ENCODE measurements at regions not wholly inside any gene's neighbourhood (a gene's known extent, or its start where the extent isn't known, plus 50 kb on each side); places are given as distances from the start of the nearest gene placed in this dataset.

GRCh38 chr2:116918574-116918973, 895.9 kb upstream of the DDX18 start:
- H3K4me2 ChIP-seq (ENCODE audit: low read depth, low read length, poor library complexity, severe bottlenecking): no peak overlapping the region
- H4K20me1 ChIP-seq (ENCODE audit: low read depth, low read length): no peaks in the 10 kb centered on the region
- TF ChIP-seq EZH2phosphoT487 (conservative IDR thresholded peaks at IDR 0.05; ENCODE audit: low read length): no peak
- TF ChIP-seq CTCF (IDR thresholded peaks at IDR 0.05; ENCODE audit: insufficient read depth, low read length, poor library complexity, severe bottlenecking): no peak
- H3K4me3 ChIP-seq (ENCODE audit: insufficient read depth, low read length, poor library complexity, severe bottlenecking): no peak overlapping the region
- no peak overlapping the region for H3K9ac ChIP-seq (ENCODE audit: low read length)
- no peaks in the 10 kb centered on the region for H3K27me3 ChIP-seq (ENCODE audit: low read length)
- no peaks in the 10 kb centered on the region for H3K9me3 ChIP-seq (ENCODE audit: insufficient read depth, low read length)
- no peak overlapping the region for H2AFZ ChIP-seq (ENCODE audit: low read depth, low read length, severe bottlenecking)
- H3F3A ChIP-seq (ENCODE audit: insufficient read depth): no peaks in the 10 kb centered on the region
- H3K79me2 ChIP-seq (ENCODE audit: insufficient read depth, low read length): no peaks in the 10 kb centered on the region
- H3K27ac ChIP-seq (ENCODE audit: low read depth, low read length): no peak overlapping the region
- H3K36me3 ChIP-seq (ENCODE audit: low read length): no peaks in the 10 kb centered on the region
- no peaks in the 10 kb centered on the region for H3K9me2 ChIP-seq (replicated peaks; ENCODE audit: insufficient read depth, low read length)

GRCh38 chr2:116922414-116922813, 892.1 kb upstream of the DDX18 start:
- no peaks in the 10 kb centered on the region for H4K20me1 ChIP-seq (ENCODE audit: low read depth, low read length)
- no peaks in the 10 kb centered on the region for H3K9me3 ChIP-seq (ENCODE audit: insufficient read depth, low read length)
- no peaks in the 10 kb centered on the region for H3K27me3 ChIP-seq (ENCODE audit: low read length)
- no peak overlapping the region for H3K4me2 ChIP-seq (ENCODE audit: low read depth, low read length, poor library complexity, severe bottlenecking)
- H3K4me3 ChIP-seq (ENCODE audit: insufficient read depth, low read length, poor library complexity, severe bottlenecking): no peak overlapping the region
- H2AFZ ChIP-seq (ENCODE audit: low read depth, low read length, severe bottlenecking): no peak overlapping the region
- no peaks in the 10 kb centered on the region for H3K36me3 ChIP-seq (ENCODE audit: low read length)
- no peaks in the 10 kb centered on the region for H3K9me2 ChIP-seq (replicated peaks; ENCODE audit: insufficient read depth, low read length)
- TF ChIP-seq EZH2phosphoT487 (conservative IDR thresholded peaks at IDR 0.05; ENCODE audit: low read length): no peak
- TF ChIP-seq CTCF (IDR thresholded peaks at IDR 0.05; ENCODE audit: insufficient read depth, low read length, poor library complexity, severe bottlenecking): no peak
- H3K79me2 ChIP-seq (ENCODE audit: insufficient read depth, low read length): no peaks in the 10 kb centered on the region
- H3K9ac ChIP-seq (ENCODE audit: low read length): no peak overlapping the region
- no peak overlapping the region for H3K27ac ChIP-seq (ENCODE audit: low read depth, low read length)
- no peaks in the 10 kb centered on the region for H3F3A ChIP-seq (ENCODE audit: insufficient read depth)

- Histone ChIP-seq H3K79me2 (ENCODE audit: insufficient read depth, low read length) (no peaks in the 10 kb centered on the region), H3K4me2 (ENCODE audit: low read depth, low read length, poor library complexity, severe bottlenecking) (no peak overlapping the region), H3K27ac (ENCODE audit: low read depth, low read length) (no peak overlapping the region), H3K4me3 (ENCODE audit: insufficient read depth, low read length, poor library complexity, severe bottlenecking) (no peak overlapping the region), H4K20me1 (ENCODE audit: low read depth, low read length) (no peaks in the 10 kb centered on the region), H3K27me3 (ENCODE audit: low read length) (no peaks in the 10 kb centered on the region), H2AFZ (ENCODE audit: low read depth, low read length, severe bottlenecking) (no peak overlapping the region), H3K9me3 (ENCODE audit: insufficient read depth, low read length) (no peaks in the 10 kb centered on the region), H3K36me3 (ENCODE audit: low read length) (no peaks in the 10 kb centered on the region), H3K9ac (ENCODE audit: low read length) (no peak overlapping the region), H3F3A (ENCODE audit: insufficient read depth) (no peaks in the 10 kb centered on the region), H3K9me2 (replicated peaks; ENCODE audit: insufficient read depth, low read length) (no peaks in the 10 kb centered on the region)
- TF ChIP-seq CTCF (IDR thresholded peaks at IDR 0.05; ENCODE audit: insufficient read depth, low read length, poor library complexity, severe bottlenecking) (no peak), EZH2phosphoT487 (conservative IDR thresholded peaks at IDR 0.05; ENCODE audit: low read length) (no peak)
Measured at GRCh38 chr2:116924509-116924908, 890.0 kb upstream of the DDX18 start.
